GM18909 (cell line): ENCODE measurements at regions not wholly inside any gene's neighbourhood (a gene's known extent, or its start where the extent isn't known, plus 50 kb on each side); places are given as distances from the start of the nearest gene placed in this dataset.
"Not testable (repeated sequence)": the region's sequence is repeated elsewhere in the genome, so short reads cannot be mapped to it uniquely, and the experiment has no call there.

Experiments
- ATAC-seq: cut with Tn5 transposase; IDR thresholded peaks from one replicate; pipeline ENCODE4 v1.9.1; 2021; ENCODE audit warnings: mild to moderate bottlenecking; ENCODE audit not compliant: unreplicated experiment, poor library complexity

DNA sequence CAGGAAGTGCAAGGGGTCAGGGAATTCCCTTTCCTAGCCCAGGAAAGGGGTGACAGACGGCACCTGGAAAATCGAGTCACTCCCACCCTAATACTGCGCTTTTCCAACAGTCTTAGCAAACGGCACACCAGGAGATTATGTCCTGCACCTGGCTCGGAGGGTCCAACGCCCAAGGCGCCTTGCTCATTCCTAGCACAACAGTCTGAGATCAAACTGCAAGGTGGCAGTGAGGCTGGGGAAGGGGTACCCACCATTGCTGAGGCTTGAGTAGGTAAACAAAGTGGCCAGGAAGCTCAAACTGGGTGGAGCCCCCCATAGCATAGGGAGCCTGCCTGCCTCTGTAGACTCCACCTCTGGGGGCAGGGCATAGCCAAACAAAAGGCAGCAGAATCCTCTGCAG, 618.5 kb upstream of the LRRN3 start:
- ATAC-seq, result not testable (repeated sequence)

DNA sequence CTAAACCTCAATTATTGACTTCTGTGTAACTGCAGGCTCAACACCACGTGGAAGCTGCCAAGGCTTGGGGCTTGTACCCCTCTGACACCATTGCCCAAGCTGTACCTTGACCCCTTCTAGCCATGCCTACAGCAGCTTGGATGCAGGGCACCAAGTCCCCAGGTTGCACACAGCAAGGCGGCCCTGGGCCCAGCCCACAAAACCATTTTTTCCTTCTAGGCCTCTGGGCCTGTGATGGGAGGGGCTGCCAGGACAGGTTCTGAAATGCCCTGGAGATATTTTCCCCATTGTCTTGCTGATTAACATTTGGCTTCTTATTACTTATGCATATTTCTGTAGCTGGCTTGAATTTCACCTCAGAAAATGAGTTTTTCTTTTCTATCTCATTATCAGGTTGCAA, 610.0 kb upstream of the LRRN3 start:
- no peak for ATAC-seq

DNA sequence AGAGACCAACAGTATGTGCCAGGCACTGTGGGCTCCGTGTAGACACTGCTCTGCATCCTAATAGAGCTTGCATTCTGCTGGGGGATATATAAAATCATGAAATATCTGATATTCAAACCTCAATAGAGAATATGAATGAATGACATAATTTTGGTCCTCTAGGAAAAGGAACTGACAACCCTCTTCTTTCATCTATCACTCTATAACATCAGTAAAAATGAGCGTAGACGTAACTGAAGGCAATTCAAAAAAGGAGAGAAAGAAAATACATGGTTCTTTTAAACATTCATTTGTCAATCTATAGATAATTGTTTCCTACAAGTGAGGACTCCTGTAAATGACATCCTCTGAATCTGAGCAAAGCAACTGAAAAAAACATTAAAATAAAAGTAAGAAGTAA, 607.4 kb upstream of the LRRN3 start:
- ATAC-seq, result no peak

DNA sequence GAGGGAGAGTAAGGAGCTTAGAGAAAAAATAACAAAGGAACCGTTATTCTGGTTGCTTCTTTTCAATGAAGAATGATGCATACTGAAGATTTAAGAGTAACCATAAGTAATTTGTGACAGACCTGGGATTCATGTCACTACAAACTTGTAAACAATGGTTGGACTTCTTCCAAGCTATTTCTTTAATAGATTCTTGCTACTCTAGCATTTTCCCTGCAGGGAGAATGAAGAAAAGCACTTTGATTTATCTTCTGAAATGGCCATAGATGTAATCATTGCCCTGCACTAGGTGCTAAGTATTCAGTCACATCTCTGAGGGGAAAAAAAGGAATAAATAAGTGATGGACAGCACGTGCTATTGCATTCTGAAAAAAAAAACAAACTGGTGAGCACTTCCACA, 606.6 kb upstream of the LRRN3 start:
- ATAC-seq, result no peak

DNA sequence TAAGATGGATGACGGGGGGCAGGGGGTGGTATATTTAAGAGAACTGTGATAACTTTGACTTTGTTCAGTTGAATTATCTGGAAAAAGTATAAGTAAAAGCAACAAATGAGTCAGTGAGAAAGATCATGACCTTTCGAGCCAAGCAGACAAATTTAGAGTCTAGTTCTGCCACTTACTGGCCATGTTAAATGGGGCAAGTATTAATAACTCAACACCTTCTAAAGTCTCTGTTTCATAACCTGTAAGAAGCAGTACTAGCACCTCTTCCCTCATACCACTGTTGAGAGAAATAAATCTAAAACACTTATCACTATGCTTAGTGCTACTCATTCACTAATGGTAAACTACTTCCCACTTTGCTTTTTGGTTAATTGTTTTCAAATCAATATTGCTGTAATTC, 604.4 kb upstream of the LRRN3 start:
- no peak for ATAC-seq

DNA sequence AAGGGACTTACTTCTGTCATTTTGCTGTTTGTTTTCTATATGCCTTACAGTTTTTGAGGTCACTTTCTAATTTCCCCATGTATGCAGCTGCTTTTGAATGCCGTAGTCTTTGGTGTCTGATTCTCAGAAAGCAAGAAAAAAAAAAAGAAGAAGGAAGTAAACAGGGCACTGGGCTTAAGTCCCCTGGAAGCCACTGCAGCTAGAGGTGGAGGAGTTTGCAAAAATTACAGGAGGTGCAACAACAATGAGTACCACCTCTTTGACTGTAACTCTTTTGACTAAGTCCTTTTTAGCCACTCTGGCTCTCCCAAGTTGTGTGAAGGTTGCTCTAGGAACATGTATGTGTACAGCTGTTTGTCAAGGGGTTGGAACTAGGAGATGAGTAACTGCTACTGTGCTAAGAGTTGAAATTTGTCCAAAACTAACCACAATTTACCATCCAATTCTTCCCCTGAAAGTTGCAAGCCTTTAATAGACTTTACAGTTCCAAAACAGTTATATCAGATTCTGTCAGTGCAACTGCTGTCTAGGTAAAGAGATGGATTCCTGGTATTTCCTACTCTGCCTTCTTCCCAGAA, 588.0 kb upstream of the LRRN3 start:
- no peak for ATAC-seq

DNA sequence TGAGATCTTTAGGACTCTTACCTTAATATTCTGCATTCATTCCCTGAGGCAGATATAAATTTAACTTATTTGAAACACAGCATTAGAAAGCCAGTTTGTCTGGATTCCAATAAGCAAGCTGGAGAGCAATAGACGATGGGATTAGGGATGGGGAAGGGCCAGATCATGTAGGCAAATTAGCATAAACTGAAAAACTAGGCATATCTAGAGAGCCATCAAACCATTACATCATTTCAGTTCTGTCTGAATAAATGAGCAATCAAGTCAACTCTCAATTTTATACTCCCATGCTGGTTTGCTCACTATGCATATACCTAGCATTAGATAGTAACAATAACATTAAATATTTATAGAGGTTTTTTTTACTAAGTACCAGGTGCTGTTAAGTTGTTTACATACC, 583.6 kb upstream of the LRRN3 start:
- no peak for ATAC-seq

DNA sequence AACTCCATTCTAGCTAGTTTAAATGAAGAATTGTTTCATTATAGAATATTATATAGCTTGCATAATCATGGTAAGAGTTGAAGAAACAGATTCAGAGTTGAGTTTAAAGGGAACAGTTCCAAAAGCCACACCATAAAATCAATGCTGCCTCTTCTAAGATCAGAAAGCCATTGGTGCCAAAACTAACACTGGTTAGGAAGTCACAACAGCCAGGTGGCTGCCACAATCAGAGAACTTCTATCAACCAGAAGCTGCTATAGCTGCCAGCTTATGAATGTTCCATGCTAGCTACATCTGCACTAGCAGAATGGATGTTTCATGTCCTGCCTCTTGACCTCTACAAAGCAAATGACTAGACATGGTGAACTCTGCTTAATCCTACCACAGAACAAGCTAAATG, 583.1 kb upstream of the LRRN3 start:
- no peak for ATAC-seq

DNA sequence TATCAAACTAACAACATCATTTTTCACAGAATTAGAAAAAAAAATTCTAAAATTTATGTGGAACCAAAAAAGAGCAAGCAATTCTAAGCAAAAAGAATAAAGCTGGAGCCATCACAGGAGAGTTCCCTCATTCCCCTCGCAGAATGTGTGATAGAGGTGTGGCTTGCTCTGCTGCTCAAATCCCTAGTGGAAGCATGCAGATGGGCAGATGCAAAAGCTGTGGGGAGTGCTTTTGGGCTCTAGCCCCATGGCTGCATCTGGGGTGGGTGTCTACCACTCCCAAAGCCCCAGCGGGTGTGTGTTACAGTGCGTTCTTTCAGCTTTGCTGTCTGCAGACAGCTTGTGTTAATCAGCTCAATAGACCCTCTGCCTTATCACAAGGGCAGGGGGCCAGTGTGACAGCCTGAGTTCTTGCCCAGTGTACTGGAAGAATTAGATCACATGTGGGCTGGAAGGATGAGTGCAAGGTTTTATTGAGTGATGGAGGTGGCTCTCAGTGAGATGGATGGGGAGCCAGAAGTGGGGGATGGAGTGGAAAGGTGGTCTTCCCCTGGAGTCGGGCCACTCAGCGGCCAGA, 575.9 kb upstream of the LRRN3 start:
- ATAC-seq, result not testable (repeated sequence)

DNA sequence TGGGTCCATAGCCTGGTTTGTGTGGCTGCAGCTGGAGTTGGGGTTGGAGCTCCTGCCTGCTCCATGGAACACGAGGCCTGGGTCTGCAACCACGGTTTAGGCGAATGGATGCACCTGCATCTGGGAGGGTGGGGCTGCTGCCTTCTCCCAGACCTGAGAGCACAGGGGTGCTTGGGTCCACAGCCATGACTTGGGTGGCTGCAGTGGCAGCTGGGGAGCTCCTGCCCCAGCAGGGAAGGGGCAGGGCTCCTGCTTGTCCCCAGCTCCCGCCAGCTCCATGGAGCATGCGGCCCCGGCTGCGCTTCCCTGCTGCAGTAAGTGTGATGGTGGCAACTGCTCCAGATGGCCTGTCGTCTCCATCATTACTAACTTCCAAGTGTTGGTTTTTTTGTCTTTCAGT, 571.1 kb upstream of the LRRN3 start:
- no peak for ATAC-seq

DNA sequence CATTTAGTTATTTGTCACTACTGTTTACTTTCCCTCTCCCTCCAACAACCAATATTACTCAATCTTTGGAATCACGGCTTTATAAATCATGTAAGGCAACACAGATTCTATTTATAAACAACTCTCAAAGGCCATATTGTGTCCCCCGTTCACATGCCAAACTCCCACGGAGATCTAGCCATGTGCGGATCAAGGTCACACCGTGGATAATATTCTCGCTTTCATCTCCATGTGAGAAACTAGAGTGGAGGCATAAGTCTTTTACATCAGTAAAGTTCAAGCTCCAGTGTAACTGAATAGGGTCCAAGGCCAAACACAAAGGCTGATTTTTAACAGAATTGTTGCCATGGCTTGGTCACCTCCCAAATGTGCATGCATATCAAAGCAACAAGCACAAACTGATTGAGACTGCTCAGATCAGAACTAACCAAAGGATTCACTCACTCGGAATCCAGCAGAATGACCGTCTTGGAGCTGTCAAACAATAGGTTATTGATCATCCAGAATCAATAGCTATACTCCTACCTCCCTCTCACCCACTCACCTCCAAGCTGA, 569.5 kb upstream of the LRRN3 start:
- ATAC-seq, result no peak

DNA sequence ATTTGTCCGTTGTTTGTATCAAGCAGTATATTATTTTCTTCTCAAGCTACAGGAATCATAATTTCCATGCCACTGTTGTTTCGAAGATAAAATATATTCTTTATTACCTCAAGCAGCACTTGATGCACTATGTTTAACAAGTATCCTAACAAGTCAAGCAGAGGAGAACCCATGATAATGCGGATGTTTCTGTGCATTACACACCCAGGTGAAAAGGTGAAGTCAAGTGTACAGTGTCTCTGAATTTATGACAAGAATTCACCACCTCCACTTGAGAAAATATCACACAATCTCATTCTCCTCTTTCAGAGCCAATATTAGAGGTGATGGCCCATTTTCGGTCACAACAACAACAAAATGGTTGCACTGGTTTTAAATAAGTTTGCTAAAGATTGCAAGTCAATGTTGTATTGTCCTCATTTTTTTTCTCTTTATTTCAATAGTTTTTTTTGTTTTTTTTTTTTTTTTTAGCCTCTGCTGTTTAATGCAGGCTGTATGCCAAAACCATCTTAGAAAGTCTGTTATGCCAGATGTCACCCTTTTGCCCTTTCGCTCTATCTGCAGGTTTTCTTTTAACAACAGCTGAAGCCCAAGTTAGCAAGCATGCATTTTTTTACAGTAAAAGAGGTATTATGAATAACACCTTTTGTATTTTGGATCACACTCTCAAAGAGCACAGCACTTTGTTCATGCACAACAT, 568.7 kb upstream of the LRRN3 start:
- no peak for ATAC-seq

DNA sequence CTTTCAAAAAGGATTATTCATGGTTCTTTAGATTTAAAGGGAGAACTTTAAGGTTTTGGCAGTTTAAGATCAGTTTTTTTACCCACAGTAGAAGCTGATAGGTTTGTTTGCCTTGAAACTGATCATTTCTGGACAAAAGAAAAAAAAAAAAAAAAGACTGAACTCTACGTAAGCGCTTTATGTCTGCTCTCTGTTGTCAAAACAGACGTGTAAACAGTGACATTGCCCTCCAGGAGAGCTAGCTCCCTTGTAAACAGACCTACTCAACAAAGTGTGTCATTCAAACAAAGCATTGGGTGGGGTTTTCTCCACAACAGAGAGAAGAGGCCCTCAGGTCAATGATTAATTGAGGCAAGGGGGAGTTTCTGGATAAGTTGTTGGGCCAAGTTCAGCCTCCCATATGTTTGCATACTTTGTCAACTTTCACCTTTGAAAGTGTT, 568.1 kb upstream of the LRRN3 start:
- no peak for ATAC-seq

DNA sequence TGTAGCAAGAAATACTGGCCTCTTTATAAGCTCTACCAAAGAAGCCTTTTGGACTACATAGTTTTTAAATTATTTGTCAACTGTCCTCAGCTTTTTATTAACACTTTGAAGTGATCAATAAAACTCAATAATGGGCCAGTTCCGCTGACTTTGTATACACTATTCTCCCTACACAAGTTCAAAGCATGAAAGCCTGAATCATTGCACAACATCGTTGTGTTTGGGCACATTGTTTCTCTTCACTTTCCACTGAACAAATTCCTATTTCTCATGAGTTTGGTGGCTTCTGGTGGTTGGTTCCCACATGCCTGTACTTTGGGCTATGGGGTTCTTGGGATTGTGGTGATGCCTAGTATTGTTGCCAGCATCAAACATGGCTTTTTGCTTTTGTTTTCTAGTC, 561.8 kb upstream of the LRRN3 start:
- ATAC-seq, result no peak

DNA sequence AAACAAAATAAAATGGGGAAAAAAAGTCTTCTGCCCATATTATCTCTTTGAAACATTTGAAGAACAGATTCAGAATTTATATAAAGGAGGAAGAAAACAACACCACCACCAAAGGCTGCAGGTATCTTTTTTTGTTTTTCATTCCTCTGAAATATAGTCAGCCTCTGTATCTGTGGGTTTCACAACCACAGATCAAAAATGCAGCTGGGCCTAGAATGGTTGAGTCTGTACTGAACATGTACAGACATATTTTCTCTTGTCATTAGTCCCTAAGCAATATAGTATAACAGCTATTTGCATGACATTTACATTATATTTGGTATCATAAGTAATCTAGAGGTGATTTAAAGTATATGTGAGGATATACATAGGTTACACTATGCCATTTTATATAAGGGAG, 559.7 kb upstream of the LRRN3 start:
- no peak for ATAC-seq

DNA sequence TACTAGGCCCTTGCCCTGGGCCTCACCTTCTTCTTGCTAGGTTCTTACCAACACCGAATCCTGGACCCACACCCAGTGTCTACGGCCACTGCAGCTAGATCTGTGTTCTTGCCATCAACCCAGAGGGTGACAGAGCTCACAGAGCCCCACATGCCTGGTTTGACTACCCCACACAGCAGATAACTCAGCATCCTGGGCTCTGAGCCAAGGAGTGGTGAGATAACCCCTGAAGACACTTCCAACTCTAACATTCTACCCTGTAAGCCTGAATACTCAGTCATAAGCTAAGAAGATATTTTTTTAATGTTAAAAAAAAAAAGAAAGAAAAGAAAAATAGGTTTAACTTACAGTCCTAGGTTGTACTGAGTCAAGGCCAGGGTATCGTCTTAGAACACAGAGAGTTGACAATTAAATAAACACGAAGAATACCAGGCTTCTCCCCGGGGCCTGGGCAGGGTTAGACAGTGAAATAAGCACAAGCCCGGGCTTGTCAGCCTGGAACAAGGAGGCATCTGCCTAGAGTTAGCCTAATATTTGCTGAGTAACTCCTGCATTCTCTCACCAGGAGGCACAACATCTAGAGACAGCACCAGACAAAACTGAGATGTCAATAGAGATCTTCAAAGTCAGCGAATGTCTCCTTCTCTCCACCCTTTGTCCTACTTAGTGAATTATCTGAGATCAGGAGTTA, 556.5 kb upstream of the LRRN3 start:
- no peak for ATAC-seq

DNA sequence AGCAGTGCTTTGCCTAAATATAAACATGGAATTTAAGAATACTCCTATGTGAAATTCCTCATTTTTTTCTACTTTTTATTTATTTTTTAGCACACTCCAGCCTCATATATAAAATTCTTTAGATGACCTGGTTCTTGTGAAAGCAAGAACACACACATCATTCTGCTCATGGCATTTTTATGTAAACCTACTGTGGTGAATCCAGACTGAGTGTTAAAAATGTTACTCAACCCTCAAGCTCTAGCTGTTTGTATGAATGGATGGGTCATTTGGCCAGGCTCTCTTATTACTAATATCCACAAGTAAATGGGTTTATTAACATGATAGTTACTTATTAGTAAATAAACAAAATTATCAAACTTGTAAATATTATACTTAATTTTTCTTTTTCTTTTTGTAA, 551.7 kb upstream of the LRRN3 start:
- no peak for ATAC-seq

DNA sequence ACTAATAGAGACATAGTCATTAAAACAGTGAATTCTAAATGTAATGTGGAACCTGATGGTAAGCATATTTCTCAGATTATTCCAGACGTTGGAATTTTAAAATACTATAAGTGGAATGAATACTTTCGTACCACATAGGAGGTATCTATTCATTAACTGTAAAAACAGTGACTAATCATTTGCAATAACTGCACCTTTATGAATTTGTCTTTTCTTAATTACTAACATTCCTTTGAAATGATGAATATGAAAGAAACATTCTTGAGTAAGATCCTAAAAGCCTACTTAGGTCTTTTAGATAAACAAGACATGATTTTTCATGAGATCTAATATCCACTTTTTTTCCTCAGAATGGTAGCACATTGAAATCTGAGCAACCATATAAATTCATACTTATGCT, 549.0 kb upstream of the LRRN3 start:
- no peak for ATAC-seq

DNA sequence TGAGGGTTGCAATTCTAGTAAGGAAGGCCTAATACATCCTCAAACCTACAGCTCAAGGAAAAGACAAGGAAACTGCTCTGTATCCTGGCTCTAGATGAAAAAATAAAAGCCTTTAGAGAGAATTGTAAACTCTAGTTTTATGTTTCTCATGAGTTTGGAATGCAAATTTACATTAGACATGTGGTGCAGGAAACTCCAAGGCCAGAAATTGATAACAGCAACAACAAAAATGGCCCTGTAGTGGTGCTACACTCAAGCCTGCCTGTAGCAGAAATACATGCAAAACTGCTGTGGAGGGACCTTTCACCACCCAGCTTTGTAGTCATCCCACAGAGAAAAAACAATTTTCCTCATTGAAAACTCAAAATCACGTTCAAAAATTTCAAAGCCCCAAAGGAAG, 546.7 kb upstream of the LRRN3 start:
- ATAC-seq, result no peak

DNA sequence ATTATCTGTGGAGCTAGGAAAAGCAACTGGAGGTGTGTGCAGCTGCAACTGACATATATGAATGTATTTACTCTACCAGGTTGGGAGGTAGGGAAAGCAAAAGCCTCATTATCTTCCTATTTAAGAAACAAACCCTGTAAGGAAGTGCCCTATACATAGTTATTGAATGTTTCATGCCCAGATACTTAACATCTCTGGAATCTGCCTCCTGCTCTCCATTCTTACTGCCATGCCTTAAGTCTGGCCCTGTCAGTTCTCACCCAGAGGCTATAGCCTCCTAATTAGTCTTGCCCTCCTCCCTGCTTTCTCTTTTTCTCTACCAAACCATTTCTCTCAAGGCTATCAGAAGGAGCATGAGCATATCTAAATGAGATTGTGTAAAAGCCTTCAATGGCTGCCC, 542.6 kb upstream of the LRRN3 start:
- no peak for ATAC-seq

DNA sequence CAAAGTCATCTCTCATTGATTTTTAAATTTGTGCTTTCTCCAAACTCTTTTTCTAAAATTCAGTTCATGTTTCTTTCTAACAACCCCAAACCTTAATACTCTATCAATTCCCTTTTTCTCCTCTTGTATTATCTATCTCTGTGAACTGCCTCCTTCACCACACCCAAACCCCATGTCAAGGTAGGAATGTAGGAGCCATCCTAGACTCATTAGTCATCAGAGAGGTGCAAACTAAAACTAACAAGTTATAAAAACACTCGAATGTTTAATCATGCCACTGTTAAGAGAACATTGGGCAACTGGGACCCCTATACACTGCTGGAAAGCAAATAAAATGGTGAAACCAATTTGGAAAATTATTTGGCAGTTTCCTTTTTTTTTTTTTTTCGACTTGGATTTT, 533.8 kb upstream of the LRRN3 start:
- no peak for ATAC-seq
